NCI-H2029 (cell line): ENCODE measurements at regions not wholly inside any gene's neighbourhood (a gene's known extent, or its start where the extent isn't known, plus 50 kb on each side); places are given as distances from the start of the nearest gene placed in this dataset.
A peak's percentile ranks its signal among the peaks of the same experiment; 100 is the strongest.

Experiments
- DNase-seq: peaks from one replicate; lab custom pipeline; 2025; lab: John Stamatoyannopoulos, UW

GRCh38 chrX:149992918-149993317, 54.6 kb upstream of the EOLA2 start:
- no peak for DNase-seq

DNA sequence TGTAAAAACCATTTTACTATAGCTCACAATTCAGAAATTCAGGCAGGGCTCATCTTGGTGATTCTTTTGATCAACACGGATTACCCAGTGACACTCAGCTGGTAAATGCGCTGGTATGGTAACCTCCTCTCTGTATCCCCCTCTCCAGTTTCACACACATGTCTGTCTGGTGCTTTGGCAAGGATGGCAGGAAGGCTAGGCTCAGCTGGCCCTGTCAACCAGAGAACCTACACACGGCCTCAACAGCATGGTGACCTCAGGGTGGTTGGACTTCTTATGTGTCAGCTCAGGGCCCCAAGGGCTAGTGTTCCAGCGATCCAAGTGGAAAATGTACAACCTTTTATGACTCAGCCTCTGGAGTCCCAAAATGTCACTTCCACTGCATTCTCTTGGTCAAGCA, 55.7 kb upstream of the EOLA2 start:
- no peak for DNase-seq

DNA sequence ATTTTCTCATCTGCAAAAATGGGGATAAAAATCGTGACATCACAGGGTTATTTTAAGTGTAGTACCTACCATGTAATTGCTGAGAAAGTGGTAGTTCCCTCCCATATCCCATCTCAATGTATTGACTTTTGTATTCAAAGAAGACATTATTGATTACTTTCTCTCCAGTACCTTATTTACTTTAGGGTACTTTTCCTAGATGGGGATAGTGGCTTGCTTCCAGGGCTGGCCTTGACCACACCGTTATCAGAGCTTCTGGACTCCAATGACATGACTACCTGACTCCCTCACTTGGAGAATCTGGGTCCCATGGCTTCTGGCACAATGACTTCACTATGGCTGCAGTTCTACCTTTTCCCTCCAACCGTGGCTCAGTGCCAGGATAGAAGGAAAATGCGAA, 58.2 kb upstream of the EOLA2 start:
- no peak for DNase-seq

DNA sequence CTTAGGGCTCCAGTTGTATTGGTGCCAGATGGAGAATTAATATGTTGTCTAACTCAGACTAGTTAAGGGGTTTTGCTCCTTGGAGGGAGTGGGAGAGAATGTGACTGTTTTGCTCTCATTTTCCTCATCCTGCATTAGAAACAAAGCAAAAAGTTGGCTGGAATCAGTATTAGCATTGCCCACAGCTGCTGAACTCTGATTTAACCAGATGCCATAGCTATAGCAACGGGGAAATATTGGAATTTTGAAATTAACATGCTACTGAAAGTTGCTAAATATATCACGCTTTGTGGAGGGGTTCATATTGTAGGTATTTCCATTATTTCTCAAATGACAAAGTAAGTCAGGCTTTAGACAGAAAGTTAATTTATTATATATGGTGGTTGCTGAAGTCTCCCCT, 66.7 kb upstream of the EOLA2 start:
- no peak for DNase-seq

DNA sequence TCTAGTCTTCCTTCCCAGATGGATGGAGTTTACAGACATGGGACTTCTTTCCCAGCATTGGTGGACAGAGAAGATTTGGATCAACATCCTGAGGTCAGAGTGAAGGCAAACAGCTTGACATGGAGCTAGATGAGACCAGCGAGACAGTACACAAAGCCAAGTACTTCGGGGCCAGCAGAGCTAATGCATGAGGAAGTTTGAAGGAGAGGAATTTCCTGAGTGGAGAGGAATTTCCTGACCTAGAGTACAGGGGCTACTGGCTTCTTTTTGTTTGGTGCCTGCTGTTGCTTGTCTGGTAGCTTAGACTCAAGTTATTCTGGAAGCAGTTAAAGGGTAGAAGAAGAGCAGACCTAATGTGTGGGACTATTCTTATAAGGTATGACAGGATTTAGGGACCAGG, 69.1 kb upstream of the EOLA2 start:
- no peak for DNase-seq

DNA sequence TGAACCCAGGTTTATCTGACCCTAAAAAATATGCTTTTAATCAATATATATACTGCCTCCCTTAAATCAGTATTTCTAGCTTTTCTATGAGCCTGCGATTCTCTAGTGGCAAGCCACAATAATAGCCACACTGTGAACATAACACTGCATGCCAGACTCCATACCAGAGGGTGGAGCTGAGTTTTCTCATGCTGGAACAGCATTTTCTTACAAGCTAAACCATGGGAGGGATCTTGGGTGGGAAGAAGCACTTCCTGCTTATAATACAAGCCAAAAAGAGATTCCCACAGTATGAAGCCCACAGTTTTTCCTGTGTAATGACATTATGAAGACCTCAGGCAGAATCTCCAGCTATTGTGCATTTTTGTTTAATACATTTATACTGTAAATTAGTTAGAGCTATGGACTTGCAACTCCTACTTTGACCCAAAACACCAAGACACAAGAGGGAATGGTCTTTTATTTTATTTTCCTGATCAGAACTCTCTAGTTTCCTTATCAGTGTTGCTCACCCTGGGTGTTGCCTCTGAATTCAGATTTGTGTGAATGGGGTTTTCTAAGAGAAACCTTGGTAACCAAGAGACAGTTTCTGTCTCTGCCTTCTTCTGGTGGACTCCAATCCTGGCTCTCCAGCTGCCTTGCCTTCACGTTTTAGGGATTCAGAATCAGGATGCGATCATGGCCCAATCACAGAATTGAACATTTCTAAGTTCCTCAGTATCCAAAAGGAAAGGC, 74.5 kb upstream of the EOLA2 start:
- DNase-seq, result no peak

GRCh38 chrX:150014525-150014924, 76.2 kb upstream of the EOLA2 start:
- no peak for DNase-seq

DNA sequence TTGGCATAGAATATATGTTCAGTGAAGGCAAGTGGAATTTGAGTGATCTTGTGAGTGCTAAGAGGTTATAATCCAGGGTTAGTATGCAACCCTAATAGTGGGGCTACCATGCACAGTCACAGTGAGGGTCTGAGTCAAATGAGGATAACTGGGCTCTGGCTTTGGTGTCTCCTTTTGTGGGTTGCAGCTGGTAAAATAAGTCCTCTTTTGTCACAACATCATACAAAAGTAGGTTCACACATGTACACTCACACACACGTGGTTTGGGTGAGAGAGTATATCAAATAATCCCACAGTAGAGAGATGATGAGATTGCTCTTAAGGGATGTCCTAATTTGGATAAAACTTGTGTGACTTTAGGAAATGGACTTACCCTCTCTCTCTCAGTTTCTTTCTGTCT, 79.6 kb upstream of the EOLA2 start:
- no peak for DNase-seq

DNA sequence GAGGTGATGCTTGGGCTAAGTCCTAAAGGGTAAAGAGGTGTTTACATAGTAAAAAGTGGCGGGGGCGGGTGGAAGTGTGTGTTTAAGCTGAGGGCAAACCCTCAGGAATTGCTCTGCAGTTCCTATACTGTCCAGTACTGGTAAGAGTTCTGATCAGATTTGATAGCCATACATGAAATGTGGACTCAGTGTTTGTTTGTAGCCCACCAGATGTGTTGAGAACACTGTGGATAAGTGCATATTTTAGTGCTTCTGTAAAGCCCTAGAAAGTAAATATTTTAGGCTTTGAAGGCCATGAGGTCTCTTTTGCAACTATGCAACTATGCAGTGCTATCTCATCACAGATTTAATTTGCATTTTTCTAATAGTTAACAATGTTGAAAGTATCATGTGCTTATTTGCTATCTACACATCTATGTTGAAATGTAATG, 80.7 kb upstream of the EOLA2 start:
- no peak for DNase-seq

GRCh38 chrX:150028692-150029091, 90.4 kb upstream of the EOLA2 start:
- no peak for DNase-seq

- peak; percentile 15 for DNase-seq
These were observed 94.5 kb upstream of the EOLA2 start for GRCh38 chrX:150032742-150033141.

GRCh38 chrX:150034788-150035187, 96.5 kb upstream of the EOLA2 start:
- no peak for DNase-seq

- no peak for DNase-seq
These were observed 97.2 kb upstream of the EOLA2 start for GRCh38 chrX:150035531-150035930.

GRCh38 chrX:150036181-150036580, 97.9 kb upstream of the EOLA2 start:
- DNase-seq, result no peak

DNA sequence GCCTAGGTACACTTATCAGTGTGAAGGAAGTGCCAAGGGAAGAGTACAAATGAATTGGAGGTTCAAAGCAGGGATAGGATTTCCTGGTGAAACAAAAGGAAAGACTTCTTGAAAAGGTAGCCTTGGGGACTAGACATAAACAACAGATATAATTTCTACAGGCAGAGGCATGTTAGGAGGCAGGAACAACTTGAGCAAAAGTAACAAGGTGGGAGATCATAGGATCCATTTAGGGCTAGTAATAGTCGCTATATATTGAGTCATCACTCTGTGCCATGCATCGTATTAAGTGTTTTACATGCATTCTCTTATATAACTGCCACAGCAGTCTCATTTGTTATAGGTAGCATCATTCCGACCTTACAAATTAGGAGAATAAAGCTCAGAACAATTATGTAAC, 98.3 kb upstream of the EOLA2 start:
- DNase-seq, result no peak

GRCh38 chrX:150037041-150037440, 98.8 kb upstream of the EOLA2 start:
- no peak for DNase-seq

GRCh38 chrX:150038315-150038714, 100.0 kb upstream of the EOLA2 start:
- DNase-seq, result no peak

GRCh38 chrX:150038986-150039599, 100.8 kb upstream of the EOLA2 start:
- DNase-seq, result no peak

GRCh38 chrX:150041208-150041607, 102.9 kb upstream of the EOLA2 start:
- DNase-seq, result no peak

DNA sequence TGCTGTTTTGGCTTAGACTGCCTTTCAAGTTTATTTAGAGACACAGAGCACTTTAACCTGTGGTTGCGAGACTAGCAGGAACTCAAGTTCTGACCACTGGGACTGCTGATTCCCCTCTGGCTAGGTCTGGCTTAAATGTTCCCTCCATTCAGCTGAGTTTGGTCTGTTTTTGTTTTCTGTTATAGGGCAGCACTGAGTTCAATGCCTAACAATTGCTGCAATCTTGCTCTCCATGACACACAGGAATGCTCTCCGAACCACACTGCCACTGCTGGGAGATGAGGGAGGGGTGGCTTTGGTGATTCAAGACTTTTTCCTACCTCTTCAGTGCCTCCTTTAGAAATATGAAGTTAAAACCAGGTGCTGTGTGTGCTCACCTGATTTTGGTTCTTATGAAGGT, 106.3 kb upstream of the EOLA2 start:
- DNase-seq, result no peak

DNA sequence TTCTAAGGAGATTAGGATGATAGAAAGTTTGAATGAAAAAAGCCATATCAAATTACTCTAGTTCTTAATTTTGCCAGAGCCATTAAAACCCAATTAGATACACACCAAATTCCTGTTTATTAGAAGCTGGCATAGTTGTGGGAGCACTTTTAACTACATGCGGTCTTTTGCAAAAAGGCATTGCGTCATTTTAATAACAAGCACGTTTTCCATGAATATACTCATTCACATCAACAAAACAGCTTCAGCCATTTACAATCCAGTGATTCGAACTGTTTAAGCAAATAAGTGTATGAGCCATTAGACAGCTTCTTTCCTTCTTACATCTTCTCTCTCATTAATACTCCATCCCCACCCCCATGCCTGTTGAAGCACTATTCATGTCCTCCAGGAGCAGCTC, 109.5 kb upstream of the EOLA2 start:
- DNase-seq, result no peak

- no peak for DNase-seq
These were observed 111.4 kb upstream of the EOLA2 start for GRCh38 chrX:150049647-150050046.

GRCh38 chrX:150050387-150050786, 112.1 kb upstream of the EOLA2 start:
- DNase-seq, result no peak

DNA sequence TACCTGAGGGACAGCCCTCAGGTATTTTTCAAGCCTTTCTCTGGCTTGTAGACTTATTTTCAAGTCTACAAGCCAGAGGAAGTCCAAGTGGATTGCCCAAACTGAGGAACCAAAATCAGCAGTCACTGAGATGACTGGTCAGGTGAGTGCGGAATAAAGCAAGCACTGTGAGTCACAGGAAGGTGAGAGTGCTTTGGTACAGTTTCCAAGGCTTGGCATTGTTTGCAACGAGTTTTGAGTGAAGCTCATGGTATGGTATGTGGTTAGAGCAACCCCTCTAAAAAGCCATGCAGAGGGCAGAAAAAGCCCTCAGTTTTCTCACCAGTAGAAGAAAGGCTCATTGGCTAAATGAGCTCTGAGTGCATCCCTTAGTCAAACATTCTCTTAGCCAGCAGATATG, 112.8 kb upstream of the EOLA2 start:
- no peak for DNase-seq
